DLD1 (cell line): ENCODE measurements at regions not wholly inside any gene's neighbourhood (a gene's known extent, or its start where the extent isn't known, plus 50 kb on each side); places are given as distances from the start of the nearest gene placed in this dataset.
"Not testable (repeated sequence)": the region's sequence is repeated elsewhere in the genome, so short reads cannot be mapped to it uniquely, and the experiment has no call there.

ENCODE experiments used
- in situ Hi-C: cut with HindIII; loops from 2 replicates; pipeline ENCODE4 v1.10.0; 2017; ENCODE audit warnings: low sequenced_read_pairs

DNA sequence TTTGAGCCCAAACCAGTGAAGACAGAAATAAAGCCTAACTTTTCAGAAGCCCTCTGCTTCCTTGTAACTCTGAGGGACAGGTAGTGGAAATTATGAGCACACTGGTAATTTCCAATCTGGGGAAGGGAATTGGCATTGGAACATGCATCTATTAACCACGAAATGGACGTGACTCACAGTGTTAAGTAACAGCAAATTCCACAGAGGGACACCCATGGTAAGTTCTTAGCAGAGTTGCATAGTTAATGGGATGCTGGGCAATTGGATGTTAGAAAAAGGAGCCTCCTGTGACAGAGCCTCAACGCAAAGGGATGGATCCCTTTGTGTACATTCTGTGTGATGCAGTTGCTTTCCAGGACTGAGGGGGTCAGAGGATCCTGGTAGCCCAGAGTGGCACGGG is 168.6 kb downstream of the SEMA6D start:
- in situ Hi-C loops, result no loop called here

DNA sequence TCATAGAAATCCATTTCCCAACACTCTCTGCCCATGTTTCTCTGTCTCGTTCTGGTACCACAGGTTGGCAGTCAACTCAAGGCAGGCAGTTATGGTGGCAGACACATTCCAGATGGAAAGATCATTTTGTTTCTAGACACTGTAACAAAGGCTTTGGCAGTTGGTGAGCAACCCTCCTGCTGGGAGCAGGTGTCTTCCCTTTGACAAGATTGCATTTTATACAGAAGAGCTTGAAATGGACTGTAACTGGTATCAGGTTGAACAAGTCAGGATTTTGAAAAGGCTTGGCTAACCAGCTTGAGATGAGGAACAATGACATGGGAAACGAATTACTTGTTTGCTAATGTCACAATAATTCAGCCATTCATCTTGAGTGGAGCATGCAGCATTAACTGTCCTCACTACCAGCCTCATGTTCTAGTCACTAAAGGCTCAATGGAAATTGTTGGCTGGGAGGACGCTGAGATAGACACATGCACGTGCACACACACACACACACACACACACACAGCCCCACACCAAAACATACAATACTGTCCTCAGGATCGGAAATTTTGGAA is 170.0 kb downstream of the SEMA6D start:
- in situ Hi-C loops, result no loop called here

DNA sequence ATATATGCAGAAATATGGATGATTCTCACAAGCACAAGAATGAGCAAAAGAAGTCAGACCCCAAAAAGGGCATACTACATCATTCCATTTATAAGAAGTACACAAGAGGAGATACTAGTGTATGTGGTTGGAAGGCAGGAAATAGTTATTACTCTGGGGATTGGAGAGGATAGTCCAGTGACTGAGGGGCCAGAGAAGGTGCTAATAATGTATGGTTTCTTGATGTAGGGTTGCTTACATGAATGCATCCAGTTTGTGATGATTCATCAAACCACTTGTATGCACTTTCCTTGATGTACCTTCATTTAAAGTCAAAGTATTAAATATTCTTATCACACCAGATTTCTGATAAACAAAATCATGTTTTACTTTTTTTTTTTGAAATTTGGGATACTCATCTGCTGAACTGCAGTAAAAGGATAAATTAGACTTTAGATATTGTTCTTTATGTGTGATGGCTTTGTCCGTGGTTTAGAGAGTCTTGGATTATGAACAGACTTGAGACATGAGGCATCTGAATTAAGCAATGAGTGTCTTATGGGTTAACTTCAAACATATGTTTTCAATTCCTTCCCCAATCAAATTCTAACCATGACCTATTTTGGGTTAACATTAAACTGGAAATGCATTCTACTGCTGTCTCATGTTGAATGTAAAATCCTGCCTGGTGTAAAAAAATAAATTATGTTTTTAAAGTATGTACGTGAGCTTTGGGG is 171.2 kb downstream of the SEMA6D start:
- in situ Hi-C loops, result no loop called here

DNA sequence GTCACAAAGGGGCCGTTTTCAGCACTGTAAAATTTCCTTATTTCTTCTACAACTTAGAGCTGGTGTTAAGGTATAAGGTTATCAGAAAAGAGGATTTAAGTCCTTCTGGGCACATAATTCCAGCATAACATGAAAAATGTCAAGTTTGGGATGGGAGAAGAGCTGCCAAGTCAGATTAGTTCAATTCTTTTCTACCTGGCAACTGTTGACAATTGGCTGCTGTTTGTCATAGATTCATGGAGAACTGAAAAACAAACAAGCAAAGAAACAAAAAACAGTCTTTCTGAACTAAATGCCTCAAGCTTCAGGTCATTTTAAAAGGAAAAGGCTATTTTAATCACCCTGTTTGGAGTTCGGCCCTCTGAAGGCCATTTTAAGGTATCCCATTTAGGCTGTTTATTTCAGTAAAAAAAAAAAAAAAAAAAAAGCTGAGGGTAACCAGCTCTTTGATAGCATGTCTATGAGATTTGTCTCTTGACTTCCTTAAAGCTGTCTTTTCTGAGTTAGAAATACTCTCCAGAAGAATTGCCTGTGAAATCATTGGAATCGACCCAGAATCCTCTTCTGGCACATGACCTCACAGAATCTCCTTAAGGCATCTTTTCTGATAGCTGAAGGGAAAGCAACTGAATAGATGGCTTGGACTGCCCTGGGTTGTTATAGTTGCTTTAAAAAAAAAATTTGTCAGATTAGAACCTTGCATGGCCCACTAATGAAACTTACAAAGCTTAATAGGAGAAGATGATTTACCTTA is 173.3 kb downstream of the SEMA6D start:
- in situ Hi-C loops, result no loop called here

DNA sequence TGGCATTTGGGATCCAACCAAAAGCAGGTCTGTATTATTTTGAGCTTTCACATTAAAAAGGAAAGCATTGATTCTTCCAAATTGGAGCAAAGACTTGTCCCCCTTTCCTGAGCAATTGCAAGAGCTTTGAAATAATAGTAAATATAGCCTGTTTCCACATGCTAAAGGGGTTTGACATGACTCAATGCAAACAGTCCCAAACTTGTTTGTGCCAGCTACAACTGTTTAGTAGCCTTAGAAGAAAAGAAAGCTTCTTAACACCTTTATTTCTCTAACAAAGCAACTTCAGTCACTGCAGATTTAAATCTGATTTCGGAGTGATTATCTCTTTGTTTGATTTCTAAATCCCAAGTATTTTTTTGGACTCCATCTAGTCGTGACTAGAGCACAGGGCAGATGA is 180.2 kb downstream of the SEMA6D start:
- in situ Hi-C loops, result no loop called here

DNA sequence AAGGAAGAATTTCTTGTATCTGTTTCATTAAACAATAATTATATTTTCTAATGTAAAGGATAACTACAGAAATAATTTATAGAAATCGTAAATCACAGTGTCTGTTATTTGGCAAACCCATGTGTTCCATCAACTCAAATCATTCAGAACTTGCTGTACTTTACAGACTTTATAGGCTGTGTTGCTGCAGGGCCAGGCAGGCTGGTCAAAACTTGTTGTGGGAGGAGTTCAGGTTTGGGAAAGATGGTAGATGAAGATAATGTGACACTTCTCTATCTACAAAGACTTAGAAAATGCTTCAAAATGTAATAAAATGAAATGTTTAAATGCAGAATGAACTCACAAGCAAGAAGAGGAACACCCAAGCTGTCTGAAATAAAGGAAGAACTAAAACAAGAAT is 183.4 kb downstream of the SEMA6D start:
- in situ Hi-C loops, result no loop called here

DNA sequence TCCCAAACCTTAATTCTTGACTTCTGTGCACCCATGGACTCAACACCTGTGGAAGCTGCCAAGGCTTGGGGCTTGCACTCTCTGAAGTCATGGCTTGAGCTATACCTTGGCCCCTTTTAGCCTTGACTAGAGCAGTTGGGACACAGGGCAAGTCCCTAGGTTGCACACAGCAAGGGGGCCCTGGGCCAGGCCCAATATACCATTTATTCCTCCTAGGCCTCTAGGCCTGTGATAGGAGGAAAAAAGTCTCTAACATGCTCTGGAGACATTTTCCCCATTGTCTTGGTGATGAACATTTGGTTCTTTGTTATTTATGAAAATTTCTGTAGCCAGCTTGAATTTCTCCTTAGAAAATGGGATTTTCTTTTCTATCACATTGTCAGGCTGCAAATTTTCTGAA is 186.1 kb downstream of the SEMA6D start:
- in situ Hi-C loops, result no loop called here

DNA sequence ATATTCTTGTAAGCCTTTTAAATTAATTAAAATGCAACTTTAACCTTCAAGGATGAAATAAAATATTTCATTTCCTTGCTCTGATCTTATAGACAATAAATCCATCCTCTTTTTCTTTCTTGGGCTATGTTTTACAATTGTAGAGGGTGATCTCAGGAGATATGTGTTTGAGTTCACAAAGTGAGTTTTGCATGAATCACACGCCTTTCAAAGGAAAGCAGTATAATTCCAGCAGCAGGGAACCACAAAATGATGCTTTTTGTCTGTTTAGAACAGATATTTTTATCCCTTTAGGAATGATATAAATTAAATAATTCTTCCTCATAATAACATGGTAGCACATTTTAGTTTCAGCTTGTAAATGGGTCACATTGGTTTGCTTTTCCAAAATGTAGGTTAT is 191.2 kb downstream of the SEMA6D start:
- in situ Hi-C loops, result no loop called here

DNA sequence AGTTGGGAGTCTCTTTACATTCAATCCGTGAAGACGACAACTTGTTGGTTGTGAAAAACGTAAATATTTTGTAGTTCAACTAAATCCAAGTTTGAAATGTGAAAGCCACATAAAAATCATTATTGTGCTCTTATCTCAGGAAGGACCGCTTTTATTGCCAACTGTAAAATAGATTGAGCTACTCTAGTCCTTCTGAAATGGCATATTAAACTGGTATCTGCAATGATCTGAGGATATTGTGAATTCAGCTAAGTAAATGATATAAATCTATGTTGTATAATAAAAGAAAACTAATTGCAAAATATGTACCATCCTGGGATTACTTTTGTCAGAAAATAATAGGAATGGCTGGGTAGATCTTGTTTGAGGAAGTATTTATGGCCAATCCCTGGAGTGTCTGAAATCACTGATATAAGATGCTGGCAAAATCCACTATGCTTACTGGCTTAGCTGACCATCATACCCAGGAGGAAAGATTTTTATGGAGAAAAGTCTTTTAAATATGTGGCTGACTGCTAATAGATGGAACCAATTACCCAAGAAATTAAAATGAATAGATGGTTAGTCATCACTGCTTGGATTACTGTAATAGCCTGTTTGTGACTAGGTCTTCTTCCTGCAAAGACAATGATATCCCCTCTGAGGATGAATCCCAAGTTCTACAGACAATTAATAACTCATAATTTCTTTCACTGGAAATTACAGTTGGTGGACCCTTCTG is 191.8 kb downstream of the SEMA6D start:
- in situ Hi-C loops, result no loop called here

DNA sequence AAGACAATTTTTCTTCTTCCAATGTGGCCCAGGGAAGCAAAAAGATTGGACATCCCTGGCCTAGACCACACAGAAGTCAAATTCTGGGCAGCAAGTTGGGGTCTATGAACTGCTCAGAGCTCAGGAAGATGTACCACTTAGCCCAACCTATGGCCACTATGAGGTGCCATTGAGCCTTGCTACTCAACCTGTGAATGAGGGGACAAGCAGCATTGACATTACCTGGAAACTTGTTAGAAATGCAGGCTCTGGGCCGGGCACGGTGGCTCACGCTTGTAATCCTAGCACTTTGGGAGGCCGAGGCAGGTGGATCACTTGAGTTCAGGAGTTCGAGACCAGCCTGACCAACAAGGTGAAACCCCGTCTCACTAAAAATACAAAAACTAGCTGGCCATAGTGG is 195.6 kb downstream of the SEMA6D start:
- in situ Hi-C loops, result not testable (repeated sequence)

DNA sequence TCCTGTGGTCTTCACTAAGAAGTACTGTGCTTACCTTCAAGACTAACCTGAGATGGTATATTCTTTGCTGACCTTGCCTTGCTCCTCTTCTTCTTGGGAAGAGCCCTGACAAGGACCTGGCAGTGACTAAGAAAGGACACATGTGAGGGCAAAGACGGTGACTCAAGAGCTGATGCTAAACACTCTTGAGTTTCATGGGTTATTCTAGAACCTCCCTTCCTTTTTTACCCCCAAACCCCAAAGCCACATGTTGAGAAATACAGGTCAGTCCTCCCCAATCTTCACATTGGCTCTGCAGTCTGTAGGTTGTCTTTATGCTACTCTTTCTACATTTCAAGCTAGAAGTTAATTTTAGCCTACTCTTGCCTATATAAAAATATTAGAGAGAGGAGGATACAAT is 200.6 kb downstream of the SEMA6D start:
- in situ Hi-C loops, result no loop called here

DNA sequence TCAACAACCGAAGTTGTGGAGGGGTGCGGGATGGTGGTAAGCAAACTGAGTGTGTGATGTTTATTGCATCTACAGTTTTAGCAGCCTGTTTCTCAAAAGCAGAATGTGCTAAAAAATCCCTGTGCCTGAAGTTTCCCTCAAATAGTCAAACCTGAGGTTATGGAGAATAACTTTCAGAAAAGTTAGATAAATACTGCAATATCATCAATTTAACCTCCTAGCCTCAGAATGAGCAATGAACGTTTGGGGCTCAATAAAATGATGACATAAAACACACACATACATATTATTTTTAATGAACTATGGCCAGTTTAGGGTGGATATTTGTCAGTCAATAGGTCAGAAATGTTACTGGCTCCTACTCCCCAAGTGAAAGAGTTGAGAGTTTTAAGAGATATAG is 201.6 kb downstream of the SEMA6D start:
- in situ Hi-C loops, result no loop called here

DNA sequence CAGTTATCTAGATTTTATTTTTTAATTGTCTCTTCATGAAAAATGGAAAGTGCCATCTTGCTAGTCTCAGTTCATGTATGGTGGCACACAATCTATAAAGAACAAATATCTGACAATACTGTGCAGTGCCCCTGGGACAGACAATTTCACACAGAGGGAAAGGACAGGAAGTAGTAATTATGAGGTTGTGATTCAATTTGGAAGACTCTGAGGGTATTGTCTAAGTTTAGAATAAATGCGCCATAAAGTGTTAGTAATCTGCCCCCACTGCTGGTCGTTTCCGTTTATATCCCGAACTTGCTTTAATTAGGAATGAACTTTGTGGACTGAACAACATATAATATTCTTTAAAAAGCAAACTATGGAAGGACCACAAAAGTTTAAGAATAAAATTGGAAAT is 196.4 kb upstream of the SLC24A5 start:
- in situ Hi-C loops, result no loop called here

DNA sequence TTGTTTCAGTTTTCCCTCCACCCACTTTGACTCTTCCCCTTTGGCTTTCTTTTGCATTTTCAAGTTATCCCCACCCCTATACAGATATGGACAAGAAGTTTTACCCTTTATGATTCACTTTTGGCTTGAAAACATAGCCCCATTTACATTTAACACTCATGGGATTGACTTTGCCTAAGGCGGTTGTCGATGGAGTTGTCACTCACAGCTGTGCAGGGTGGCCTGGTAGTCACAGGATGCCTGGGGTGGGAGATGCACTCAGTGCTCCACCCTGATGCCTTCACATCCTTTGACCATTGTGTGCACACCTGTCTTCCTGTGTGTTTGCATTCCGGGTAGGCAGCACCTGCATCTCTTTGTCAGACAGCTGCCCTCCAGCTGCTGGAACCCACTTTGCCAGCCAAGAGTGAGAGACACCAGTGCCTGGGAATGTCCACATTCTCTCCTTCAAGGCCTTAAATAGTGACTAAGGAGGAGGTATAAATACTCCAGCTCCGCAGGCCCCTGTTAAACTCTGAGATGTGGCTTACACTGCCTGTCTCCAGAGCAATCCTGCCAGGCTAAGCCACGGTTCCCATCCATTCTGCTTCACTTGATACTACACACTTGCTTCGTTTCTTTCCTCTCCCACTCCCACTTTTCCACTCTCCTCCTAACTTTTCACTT is 191.5 kb upstream of the SLC24A5 start:
- in situ Hi-C loops, result no loop called here

DNA sequence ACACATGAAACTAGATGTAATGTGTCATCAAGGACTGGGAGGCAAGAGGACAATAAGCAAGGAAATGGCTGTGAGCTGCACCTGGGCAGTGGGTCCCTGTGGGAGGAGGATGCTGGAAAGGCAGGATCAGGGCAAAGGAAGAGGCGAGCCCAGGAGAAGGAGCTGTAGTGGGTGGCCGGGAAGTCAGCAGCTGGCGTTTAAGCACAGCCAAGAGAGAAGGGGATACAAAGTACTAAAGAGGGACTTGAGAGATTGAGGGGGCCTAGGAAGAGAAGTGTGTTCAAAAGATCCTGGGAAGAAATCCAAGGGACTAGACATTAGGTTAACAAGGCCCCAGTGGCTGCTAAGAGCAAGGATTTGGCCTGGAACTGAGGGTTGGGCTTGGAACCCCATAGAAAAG is 188.5 kb upstream of the SLC24A5 start:
- in situ Hi-C loops, result no loop called here

DNA sequence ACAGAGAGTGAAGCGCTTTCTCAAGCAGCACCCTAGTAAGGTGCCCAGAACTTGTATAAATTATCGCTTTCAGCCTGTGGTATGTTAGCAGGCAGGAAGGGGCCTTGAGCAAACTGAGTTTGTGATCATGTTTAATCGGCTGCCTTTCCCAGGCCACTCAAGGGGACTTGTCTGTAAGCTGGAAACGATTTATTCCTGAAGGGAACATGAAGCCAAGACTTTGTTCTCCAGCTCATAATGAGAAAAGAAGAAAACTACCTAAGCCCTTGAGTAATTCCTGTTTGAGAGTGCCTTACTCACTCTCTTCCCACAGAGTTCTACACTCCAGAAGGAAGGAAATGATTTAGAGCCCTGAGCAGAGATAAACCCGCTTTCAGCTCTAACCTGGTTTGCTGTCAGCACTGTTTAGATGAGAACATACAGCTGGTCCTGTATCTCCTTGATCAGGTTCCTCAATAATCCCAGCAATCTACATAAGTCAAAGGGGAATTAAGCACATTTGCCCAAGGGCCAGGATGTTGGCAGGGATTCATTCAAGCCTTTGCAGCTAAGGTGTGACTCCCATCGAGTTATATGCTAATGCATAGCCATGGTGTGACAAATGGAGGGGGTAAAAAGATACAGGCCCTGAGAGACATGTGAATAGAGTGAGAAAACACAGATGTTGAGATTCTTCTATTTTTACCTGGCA is 187.7 kb upstream of the SLC24A5 start:
- in situ Hi-C loops, result no loop called here

DNA sequence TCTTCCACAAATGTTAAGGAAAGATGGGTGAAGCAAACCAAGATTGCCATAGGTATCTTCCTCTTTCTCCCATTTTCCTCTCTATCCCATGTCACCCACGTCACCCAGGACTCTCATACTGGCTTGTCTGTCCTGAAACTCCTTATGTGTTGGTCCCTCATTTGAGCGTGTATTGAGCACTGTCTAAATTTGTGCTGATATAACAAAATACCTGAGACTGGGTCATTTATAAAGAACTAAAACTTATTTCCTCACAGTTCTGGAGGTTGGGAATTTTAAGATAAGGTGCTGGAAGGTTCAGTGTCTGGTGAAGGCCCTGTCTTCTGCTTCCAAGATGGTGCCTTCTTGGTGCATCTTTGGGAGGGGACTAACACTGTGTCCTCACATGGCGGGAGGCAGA is 186.9 kb upstream of the SLC24A5 start:
- in situ Hi-C loops, result no loop called here

DNA sequence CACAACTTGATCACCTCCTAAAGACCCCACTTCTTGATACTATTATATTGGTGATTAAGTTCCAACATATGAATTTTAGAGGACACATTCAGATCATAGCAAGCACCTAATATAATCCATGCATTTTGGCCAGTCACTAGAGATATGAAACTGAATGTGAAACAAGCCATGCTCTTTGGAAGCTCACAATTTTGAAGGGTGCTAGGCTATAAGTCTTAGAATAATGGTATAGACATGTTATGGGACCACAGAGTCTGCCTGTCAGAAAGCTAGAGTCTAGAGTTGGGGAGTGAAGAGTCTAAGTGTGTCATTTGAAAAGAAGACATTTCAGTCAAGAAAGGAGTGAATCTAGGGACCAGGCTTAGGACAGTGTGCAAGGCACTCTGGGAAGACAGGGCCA is 186.4 kb upstream of the SLC24A5 start:
- in situ Hi-C loops, result no loop called here

DNA sequence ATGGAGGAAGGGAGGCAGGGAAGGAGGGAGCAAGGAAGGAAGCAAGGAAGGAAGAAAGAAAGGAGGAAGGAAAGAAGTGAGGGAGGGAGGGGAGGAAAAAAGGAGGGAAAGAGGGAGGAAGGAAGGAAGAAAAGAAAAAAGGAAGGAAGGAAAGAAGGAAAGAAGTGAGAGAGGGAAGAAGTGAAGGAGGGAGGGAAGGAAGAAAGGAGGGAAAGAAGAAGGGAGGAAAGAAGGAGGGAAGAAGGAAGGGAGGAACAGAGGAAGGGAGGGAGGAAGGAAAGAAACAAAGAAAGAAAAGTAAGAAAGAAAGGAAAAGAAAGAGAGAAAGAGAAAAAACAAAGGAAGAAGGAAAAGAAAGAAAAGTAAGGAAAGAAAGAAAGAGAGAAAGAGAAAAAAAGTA is 183.0 kb upstream of the SLC24A5 start:
- in situ Hi-C loops, result no loop called here

DNA sequence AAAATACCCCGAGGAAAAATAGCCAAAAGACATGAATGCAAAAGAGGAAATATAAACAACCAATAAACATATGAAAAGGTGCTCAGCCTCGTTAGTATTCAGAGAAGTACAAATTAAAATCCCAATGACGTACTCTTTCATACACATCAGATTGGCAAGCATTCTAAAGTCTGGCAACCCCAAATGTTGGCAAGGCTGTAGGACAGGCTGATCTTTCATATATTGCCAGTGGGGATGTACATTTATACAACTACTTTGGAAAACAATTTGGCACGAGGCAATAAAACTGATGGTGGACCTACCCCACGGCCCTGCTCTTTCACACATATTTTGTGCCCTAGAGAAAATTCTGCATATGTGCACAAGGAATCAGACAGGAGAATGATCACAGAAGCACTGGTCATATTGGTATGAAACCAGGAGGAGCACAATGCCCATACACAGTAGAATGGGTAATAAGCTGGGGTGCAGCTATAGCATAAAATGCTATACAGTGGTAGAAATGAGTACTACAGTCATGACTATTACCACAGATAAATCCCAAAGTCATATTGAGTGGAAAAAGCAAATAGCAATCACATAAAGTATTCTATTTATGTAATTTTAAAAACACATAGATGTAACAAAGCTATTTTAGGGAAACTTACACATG is 176.0 kb upstream of the SLC24A5 start:
- in situ Hi-C loops, result no loop called here
